Caco-2 (cell line): ENCODE measurements at regions not wholly inside any gene's neighbourhood (a gene's known extent, or its start where the extent isn't known, plus 50 kb on each side); places are given as distances from the start of the nearest gene placed in this dataset.

Experiments used
- BruUV-seq: library from RNA; stranded (reverse); fragments of 400-500 nt; replicated peaks from 2 replicates; lab custom pipeline; 2021; lab: Mats Ljungman, UMichigan
- CTCF ChIA-PET: fragments of 300-600 bp; sonication (Branson Sonifier 250); formaldehyde crosslinking; loops from one replicate; lab custom pipeline; 2022; ENCODE audit warnings: antibody characterized with exemption; lab: Charles Lee
- POLR2A ChIA-PET: fragments of 300-600 bp; sonication (Branson Sonifier 250); formaldehyde crosslinking; loops from one replicate; lab custom pipeline; 2022; ENCODE audit warnings: antibody characterized with exemption; lab: Charles Lee
- DNase-seq, 2 experiments: peaks; one replicate each; pipeline versions ENCODE4 v3.0.0 to v3.0.0-alpha.2; 2020 to 2022
- H3K27me3 ChIP-seq: replicated peaks from 2 replicates; pipeline ENCODE4 v1.6.0; 2011; ENCODE audit warnings: low read length; ENCODE audit not compliant: control insufficient read depth, insufficient read depth
- H3K36me3 ChIP-seq: 2 replicates; pipeline ENCODE4 v1.5.1; 2011; ENCODE audit warnings: low read length; ENCODE audit not compliant: control insufficient read depth, insufficient read depth
- H3K4me1 ChIP-seq: fragments of 250-450 bp; sonication (Bioruptor Pico); 2 replicates; pipeline ENCODE4 v1.5.1; 2020; ENCODE audit warnings: mild to moderate bottlenecking
- H3K4me3 ChIP-seq: 2 replicates; pipeline ENCODE4 v1.5.1; 2011; ENCODE audit warnings: low read depth, mild to moderate bottlenecking, control low read depth, low read length
- H3K9me3 ChIP-seq: fragments of 250-450 bp; sonication (Bioruptor Pico); 2 replicates; pipeline ENCODE4 v1.5.1; 2020; ENCODE audit warnings: mild to moderate bottlenecking, moderate library complexity
- H3K27ac Mint-ChIP-seq: one replicate; pipeline ENCODE4 v1.8.0; 2022; ENCODE audit warnings: mixed read lengths; ENCODE audit not compliant: unreplicated experiment
- H3K27me3 Mint-ChIP-seq: one replicate; pipeline ENCODE4 v1.8.0; 2022; ENCODE audit warnings: mixed read lengths; ENCODE audit not compliant: insufficient read depth, unreplicated experiment
- H3K36me3 Mint-ChIP-seq: one replicate; pipeline ENCODE4 v1.8.0; 2022; ENCODE audit warnings: mild to moderate bottlenecking, mixed read lengths; ENCODE audit not compliant: insufficient read depth, unreplicated experiment
- H3K4me1 Mint-ChIP-seq: one replicate; pipeline ENCODE4 v1.8.0; 2022; ENCODE audit warnings: low read depth, mixed read lengths; ENCODE audit not compliant: unreplicated experiment
- H3K4me3 Mint-ChIP-seq: one replicate; pipeline ENCODE4 v1.8.0; 2022; ENCODE audit warnings: mild to moderate bottlenecking, moderate library complexity, mixed read lengths; ENCODE audit not compliant: unreplicated experiment
- H3K9me3 Mint-ChIP-seq: one replicate; pipeline ENCODE4 v1.8.0; 2022; ENCODE audit warnings: mixed read lengths; ENCODE audit not compliant: unreplicated experiment
- CTCF ChIP-seq, 2 experiments: fragments of 200-600 bp in 1 of 2; IDR thresholded peaks; 1 replicate in 1 of 2; 2 replicates in 1 of 2; pipeline versions ENCODE4 v1.5.1 to v1.8.0; 2011 to 2022; ENCODE audit warnings: antibody characterized with exemption in 1 of 2, control low read depth in 1 of 2, inconsistent platforms in 1 of 2, low read depth in 1 of 2, low read length in 1 of 2, mild to moderate bottlenecking in 1 of 2, moderate library complexity in 1 of 2; ENCODE audit not compliant: insufficient read depth in 1 of 2, severe bottlenecking in 1 of 2, unreplicated experiment in 1 of 2
- intact Hi-C: fragments of 100-400 bp; cut with micrococcal nuclease; formaldehyde crosslinking; loops from one replicate; pipeline ENCODE4 v1.10.0; 2022; ENCODE audit not compliant: unreplicated experiment

DNA sequence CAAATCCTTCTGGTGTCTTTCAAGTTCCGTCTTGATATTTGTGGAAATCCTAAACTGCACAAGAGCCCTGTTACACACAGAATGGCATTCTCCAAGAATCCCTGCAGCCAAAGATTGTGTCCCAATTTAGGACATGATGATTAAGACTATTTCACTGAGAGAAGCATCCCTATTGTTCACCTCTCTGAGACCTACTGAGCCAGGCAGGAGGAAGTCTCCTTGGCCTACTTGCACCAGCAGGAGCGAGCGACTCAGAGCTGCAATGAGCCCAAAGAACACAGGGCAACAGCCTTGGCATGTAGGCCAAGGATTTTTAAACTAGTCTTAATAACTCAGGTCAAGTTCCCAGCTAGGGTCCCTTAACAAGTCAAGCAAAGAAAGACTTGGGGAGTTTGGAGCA is 79.4 kb upstream of the RUNX1 start:
- Mint-ChIP-seq H3K27me3 (no peaks in the 10 kb centered on the region), H3K4me1 (no peaks in the 10 kb centered on the region), H3K9me3 (peaks cover 24% of the 10 kb centered on the region), H3K36me3 (no peaks in the 10 kb centered on the region), H3K4me3 (no peak overlapping the region), H3K27ac (no peak overlapping the region)
- Histone ChIP-seq H3K4me1 (no peaks in the 10 kb centered on the region), H3K9me3 (no peaks in the 10 kb centered on the region), H3K4me3 (no peak overlapping the region), H3K36me3 (no peaks in the 10 kb centered on the region), H3K27me3 (no peaks in the 10 kb centered on the region)
- no peak for DNase-seq
- ChIA-PET POLR2A (no interaction called here), CTCF (no interaction called here)
- TF ChIP-seq CTCF (IDR thresholded peaks at IDR 0.05; ENCODE audit: insufficient read depth in 1 of 2, low read depth in 1 of 2, low read length in 1 of 2, severe bottlenecking in 1 of 2, unreplicated experiment in 1 of 2): no peak
- BruUV-seq: no TSS peak
- intact Hi-C loops: no loop called here

- H3K4me3 Mint-ChIP-seq: no peak overlapping the region
- H3K4me3 ChIP-seq: no peak overlapping the region
- H3K36me3 ChIP-seq: no peaks in the 10 kb centered on the region
- no peak for DNase-seq
- no peak overlapping the region for H3K27ac Mint-ChIP-seq
- peaks cover 26% of the 10 kb centered on the region for H3K9me3 Mint-ChIP-seq
- H3K27me3 Mint-ChIP-seq: no peaks in the 10 kb centered on the region
- H3K27me3 ChIP-seq: no peaks in the 10 kb centered on the region
- H3K36me3 Mint-ChIP-seq: no peaks in the 10 kb centered on the region
- no peaks in the 10 kb centered on the region for H3K9me3 ChIP-seq
- intact Hi-C loops: no loop called here
- no peaks in the 10 kb centered on the region for H3K4me1 ChIP-seq
- no TSS peak for BruUV-seq
- POLR2A ChIA-PET: interaction anchor here (0.6 kb wide), 1 partner anchor 156 kb away, joined by 3 read pairs; no protein-coding TSS in a partner anchor
- no peak for TF ChIP-seq CTCF (IDR thresholded peaks at IDR 0.05; ENCODE audit: insufficient read depth in 1 of 2, low read depth in 1 of 2, low read length in 1 of 2, severe bottlenecking in 1 of 2, unreplicated experiment in 1 of 2)
- CTCF ChIA-PET: no interaction called here
- no peaks in the 10 kb centered on the region for H3K4me1 Mint-ChIP-seq
These were observed 78.7 kb upstream of the RUNX1 start for GRCh38 chr21:35127851-35128250.

- CTCF ChIA-PET: no interaction called here
- BruUV-seq: no TSS peak
These were observed 77.9 kb upstream of the RUNX1 start for GRCh38 chr21:35127026-35127425.

More at GRCh38 chr21:35127026-35127425, 77.9 kb upstream of the RUNX1 start:
- Histone ChIP-seq H3K27me3 (no peaks in the 10 kb centered on the region), H3K4me1 (no peaks in the 10 kb centered on the region), H3K4me3 (no peak overlapping the region), H3K36me3 (no peaks in the 10 kb centered on the region), H3K9me3 (no peaks in the 10 kb centered on the region)
- TF ChIP-seq CTCF (IDR thresholded peaks at IDR 0.05; ENCODE audit: insufficient read depth in 1 of 2, low read depth in 1 of 2, low read length in 1 of 2, severe bottlenecking in 1 of 2, unreplicated experiment in 1 of 2): no peak
- POLR2A ChIA-PET: no interaction called here
- Mint-ChIP-seq H3K27ac (no peak overlapping the region), H3K9me3 (peaks cover 26% of the 10 kb centered on the region), H3K4me1 (no peaks in the 10 kb centered on the region), H3K27me3 (no peaks in the 10 kb centered on the region), H3K4me3 (no peak overlapping the region), H3K36me3 (no peaks in the 10 kb centered on the region)
- DNase-seq: no peak
- intact Hi-C loops: no loop called here
